Hepatocyte (in vitro differentiated cells): ENCODE measurements at regions not wholly inside any gene's neighbourhood (a gene's known extent, or its start where the extent isn't known, plus 50 kb on each side); places are given as distances from the start of the nearest gene placed in this dataset.
"Not testable (repeated sequence)": the region's sequence is repeated elsewhere in the genome, so short reads cannot be mapped to it uniquely, and the experiment has no call there.

Source experiments
- EZH2 ChIP-seq: fragments of 200-600 bp; sonication (generic); IDR thresholded peaks from 2 replicates; pipeline ENCODE4 v1.6.1; 2016; ENCODE audit warnings: antibody characterized with exemption, mild to moderate bottlenecking, borderline replicate concordance
- TF ChIP-seq, protein P1 (sequence below): fragments of 200-600 bp; sonication (generic); IDR thresholded peaks from 2 replicates; pipeline ENCODE4 v1.5.1; 2016; ENCODE audit warnings: antibody characterized with exemption, mild to moderate bottlenecking; ENCODE audit not compliant: poor library complexity

DNA sequence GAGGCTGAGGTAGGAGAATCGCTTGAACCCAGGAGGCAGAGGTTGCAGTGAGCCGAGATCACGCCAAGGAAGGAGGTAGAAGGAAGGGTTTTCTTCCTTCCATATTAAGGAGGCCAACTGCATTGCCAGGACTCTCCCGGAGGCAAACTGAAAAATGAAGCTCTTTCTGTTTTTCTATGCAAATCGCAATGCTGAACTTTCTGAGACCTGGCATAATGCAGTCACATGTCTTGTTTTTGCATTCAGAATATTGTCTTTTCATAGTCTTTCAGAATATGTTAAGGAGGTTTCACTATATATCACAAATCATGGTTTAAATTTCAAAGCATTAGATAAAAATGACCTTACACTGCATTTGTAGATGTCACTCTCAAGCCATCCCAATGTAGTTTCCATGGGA is 133.4 kb downstream of the SPDYE17 start:
- TF ChIP-seq, protein P1, sequence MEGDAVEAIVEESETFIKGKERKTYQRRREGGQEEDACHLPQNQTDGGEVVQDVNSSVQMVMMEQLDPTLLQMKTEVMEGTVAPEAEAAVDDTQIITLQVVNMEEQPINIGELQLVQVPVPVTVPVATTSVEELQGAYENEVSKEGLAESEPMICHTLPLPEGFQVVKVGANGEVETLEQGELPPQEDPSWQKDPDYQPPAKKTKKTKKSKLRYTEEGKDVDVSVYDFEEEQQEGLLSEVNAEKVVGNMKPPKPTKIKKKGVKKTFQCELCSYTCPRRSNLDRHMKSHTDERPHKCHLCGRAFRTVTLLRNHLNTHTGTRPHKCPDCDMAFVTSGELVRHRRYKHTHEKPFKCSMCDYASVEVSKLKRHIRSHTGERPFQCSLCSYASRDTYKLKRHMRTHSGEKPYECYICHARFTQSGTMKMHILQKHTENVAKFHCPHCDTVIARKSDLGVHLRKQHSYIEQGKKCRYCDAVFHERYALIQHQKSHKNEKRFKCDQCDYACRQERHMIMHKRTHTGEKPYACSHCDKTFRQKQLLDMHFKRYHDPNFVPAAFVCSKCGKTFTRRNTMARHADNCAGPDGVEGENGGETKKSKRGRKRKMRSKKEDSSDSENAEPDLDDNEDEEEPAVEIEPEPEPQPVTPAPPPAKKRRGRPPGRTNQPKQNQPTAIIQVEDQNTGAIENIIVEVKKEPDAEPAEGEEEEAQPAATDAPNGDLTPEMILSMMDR: not testable (repeated sequence)
- TF ChIP-seq EZH2: not testable (repeated sequence)
